Right lobe of liver (tissue), 6 donors: ENCODE measurements at regions not wholly inside any gene's neighbourhood (a gene's known extent, or its start where the extent isn't known, plus 50 kb on each side); places are given as distances from the start of the nearest gene placed in this dataset.

Experiments
- ATAC-seq, 4 donors: fragments of 200-7000 bp; cut with Tn5 transposase; one replicate each; pipeline ENCODE4 v1.9.1; 2020; ENCODE audit warnings: mild to moderate bottlenecking in 4 of 4, moderate library complexity in 4 of 4
- DNase-seq, 3 donors: peaks; one replicate each; pipeline ENCODE4 v3.0.0-alpha.2; 2020
- H3K27ac ChIP-seq, 3 donors: fragments of 200-600 bp; one replicate each; pipeline ENCODE4 v1.8.0; 2022
- H3K27me3 ChIP-seq, 2 donors: fragments of 200-600 bp; one replicate each; pipeline ENCODE4 v1.8.0; 2022
- H3K36me3 ChIP-seq, 4 donors: fragments of 200-600 bp; sonication (generic) in 1 of 4; one replicate each; pipeline versions ENCODE4 v1.5.1 to v1.8.0; 2017 to 2022; ENCODE audit warnings: control low read depth in 1 of 4
- H3K4me1 ChIP-seq, 4 donors: fragments of 200-600 bp; sonication (generic) in 1 of 4; one replicate each; pipeline versions ENCODE4 v1.5.1 to v1.8.0; 2017 to 2022; ENCODE audit warnings: control low read depth in 1 of 4
- H3K4me3 ChIP-seq, 3 donors: fragments of 200-600 bp; one replicate each; pipeline ENCODE4 v1.8.0; 2022
- H3K9me3 ChIP-seq, 4 donors: fragments of 200-600 bp; sonication (generic) in 1 of 4; one replicate each; pipeline versions ENCODE4 v1.5.1 to v1.8.0; 2017 to 2022; ENCODE audit warnings: control low read depth in 1 of 4
- POLR2A ChIP-seq: fragments of 450-650 bp; IDR thresholded peaks from one replicate; pipeline ENCODE4 v1.6.1; 2017; ENCODE audit warnings: antibody characterized with exemption, mild to moderate bottlenecking
- WGBS: methylation state at CpG from one replicate; pipeline ENCODE4 v1.1.6; 2018; ENCODE audit warnings: low coverage, low lambda C conversion rate; ENCODE audit not compliant: insufficient coverage; ENCODE audit errors: missing lambda C conversion rate; 5-methylcytosine and 5-hydroxymethylcytosine counted together
- intact Hi-C, 2 donors: fragments of 100-400 bp; cut with DNase I; formaldehyde crosslinking; loops; one replicate each; pipeline versions ENCODE4 v1.11.2 to v1.14.1; 2022
- TF ChIP-seq, protein P1 (sequence below), 4 donors: fragments of 200-600 bp in 3 of 4; fragments of 450-650 bp in 1 of 4; IDR thresholded peaks; one replicate each; pipeline versions ENCODE4 v1.5.1 to v1.8.0; 2016 to 2022; ENCODE audit warnings: antibody characterized with exemption in 4 of 4, mild to moderate bottlenecking in 2 of 4
- donor health status: DM: no; HTN: yes; CAD: no.
- donor health status: DM: no; HTN: no; CAD: no.
- donor health status: DM: no; HTN: no; CAD: no.
- donor health status: DM: no; HTN: yes; CAD: no.
- donor health status: DM: no; HTN: yes; CAD: no.

DNA sequence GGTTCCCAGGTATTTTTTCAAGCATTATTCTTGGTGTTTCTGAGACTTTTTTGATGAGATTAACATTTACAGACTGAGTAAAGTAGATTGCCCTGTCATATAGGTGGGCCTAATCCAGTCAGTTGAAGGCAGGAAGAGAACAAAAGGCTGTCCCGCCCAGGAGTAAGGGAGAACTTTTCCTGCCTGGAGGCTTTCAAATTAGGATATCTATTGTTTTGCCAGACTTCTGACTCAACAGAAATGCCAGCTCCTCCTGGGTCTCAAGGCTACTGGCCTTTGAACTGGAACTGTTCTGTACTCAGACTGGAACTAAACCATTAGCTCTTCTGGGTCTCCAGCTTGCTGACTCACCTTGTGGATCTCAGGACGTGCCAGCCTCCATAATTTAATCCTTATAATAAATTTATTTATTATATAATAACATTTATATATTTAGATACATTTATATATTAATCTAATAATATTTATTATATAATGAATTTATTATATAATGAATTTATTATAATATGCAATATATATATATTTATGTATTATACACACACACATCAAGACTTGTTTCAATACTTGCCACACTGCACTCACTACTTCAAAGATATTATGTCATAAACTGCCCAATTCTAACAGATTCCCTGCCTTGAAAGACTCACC is 510.8 kb upstream of the B3GALT2 start:
- TF ChIP-seq, protein P1, sequence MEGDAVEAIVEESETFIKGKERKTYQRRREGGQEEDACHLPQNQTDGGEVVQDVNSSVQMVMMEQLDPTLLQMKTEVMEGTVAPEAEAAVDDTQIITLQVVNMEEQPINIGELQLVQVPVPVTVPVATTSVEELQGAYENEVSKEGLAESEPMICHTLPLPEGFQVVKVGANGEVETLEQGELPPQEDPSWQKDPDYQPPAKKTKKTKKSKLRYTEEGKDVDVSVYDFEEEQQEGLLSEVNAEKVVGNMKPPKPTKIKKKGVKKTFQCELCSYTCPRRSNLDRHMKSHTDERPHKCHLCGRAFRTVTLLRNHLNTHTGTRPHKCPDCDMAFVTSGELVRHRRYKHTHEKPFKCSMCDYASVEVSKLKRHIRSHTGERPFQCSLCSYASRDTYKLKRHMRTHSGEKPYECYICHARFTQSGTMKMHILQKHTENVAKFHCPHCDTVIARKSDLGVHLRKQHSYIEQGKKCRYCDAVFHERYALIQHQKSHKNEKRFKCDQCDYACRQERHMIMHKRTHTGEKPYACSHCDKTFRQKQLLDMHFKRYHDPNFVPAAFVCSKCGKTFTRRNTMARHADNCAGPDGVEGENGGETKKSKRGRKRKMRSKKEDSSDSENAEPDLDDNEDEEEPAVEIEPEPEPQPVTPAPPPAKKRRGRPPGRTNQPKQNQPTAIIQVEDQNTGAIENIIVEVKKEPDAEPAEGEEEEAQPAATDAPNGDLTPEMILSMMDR (IDR thresholded peaks at IDR 0.05) = no peak
- no peak for TF ChIP-seq POLR2A
- no peak overlapping the region for H3K4me3 ChIP-seq
- ATAC-seq (peak in 3 of 4 donors; percentile 22 to 44 (median 32)), DNase-seq (no peak)
- no peaks in the 10 kb centered on the region for H3K36me3 ChIP-seq
- 61% methylated on average over 1 of the region's 2 CpGs for WGBS
- no peaks in the 10 kb centered on the region for H3K27me3 ChIP-seq
- H3K4me1 ChIP-seq = no peaks in the 10 kb centered on the region
- no peak overlapping the region for H3K27ac ChIP-seq
- H3K9me3 ChIP-seq = no peaks in the 10 kb centered on the region
- intact Hi-C loops = no loop called here

DNA sequence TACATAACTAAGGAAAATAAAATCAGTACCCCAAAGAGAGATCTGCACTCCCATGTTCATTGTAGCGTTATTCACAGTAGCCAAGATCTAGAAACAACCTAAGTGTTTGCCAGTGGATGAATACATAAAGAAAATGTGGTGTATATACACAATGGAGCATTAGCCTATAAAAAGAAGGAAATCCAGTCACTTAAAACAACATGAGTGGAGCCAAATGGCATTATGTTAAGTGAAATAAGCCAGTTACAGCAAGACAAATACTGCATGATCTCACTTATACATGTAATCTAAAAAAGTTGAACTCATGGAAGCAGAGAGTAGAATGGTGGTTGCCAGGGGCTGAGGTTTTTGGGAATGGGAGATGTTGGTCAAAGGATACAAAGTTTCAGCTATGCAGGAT is 508.3 kb upstream of the B3GALT2 start:
- Histone ChIP-seq H3K27me3 (no peaks in the 10 kb centered on the region), H3K4me1 (no peaks in the 10 kb centered on the region), H3K36me3 (no peaks in the 10 kb centered on the region), H3K4me3 (no peak overlapping the region), H3K9me3 (no peaks in the 10 kb centered on the region), H3K27ac (no peak overlapping the region)
- intact Hi-C loops = no loop called here
- 77% methylated on average over 1 of the region's 1 CpG for WGBS
- no peak for ATAC-seq
- TF ChIP-seq POLR2A = no peak
- TF ChIP-seq, protein P1 (IDR thresholded peaks at IDR 0.05) = no peak
- no peak for DNase-seq

DNA sequence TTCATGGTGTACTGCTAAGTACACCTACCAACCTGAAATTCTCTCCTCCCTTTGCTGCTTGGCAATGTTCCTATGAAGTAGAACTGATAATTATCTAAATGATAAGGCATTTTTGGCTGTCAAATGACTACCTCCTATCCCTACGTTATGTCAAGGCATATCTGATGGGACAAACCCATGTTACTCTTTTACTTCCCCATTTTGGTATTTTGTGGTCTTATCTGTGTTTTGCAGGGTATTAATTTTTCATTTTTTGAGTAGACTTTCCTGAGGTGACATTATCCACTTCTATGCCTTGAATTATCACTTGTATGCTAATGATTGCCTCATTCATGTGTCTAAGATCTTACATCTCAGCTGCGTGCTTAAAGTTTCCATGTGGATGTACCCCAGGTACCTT is 499.6 kb upstream of the B3GALT2 start:
- intact Hi-C loops = no loop called here
- no peak for DNase-seq
- Histone ChIP-seq H3K4me3 (no peak overlapping the region), H3K27me3 (no peaks in the 10 kb centered on the region), H3K9me3 (no peaks in the 10 kb centered on the region), H3K27ac (no peak overlapping the region), H3K4me1 (no peaks in the 10 kb centered on the region), H3K36me3 (no peaks in the 10 kb centered on the region)
- 69% methylated on average over 2 of the region's 2 CpGs for WGBS
- no peak for TF ChIP-seq POLR2A
- TF ChIP-seq, protein P1 (IDR thresholded peaks at IDR 0.05) = no peak
- no peak for ATAC-seq

DNA sequence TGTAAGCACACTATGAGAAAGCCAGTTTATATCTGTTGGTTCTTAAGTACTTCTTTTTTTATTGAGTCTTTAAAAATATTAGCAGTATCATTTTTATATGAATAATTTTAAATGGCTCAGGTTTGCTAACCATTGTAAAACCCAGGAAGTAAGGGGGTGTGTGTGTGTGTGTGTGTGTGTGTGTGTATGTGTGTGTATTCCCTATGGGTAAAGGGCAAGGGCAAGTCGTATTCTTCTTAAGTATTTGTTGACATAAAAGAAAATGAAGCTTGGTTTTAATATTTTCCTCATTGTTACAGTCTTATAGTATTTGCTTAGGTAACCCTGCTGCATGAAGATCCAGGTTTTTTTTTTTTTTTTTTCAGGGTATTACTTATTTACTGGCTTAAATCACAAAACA is 495.0 kb upstream of the B3GALT2 start:
- no peak overlapping the region for H3K4me3 ChIP-seq
- ATAC-seq (no peak), DNase-seq (no peak)
- H3K27ac ChIP-seq = no peak overlapping the region
- intact Hi-C loops = no loop called here
- 71% methylated on average over 1 of the region's 1 CpG for WGBS
- H3K36me3 ChIP-seq = no peaks in the 10 kb centered on the region
- no peak for TF ChIP-seq POLR2A
- TF ChIP-seq, protein P1 (IDR thresholded peaks at IDR 0.05) = no peak
- H3K9me3 ChIP-seq = no peaks in the 10 kb centered on the region
- H3K27me3 ChIP-seq = no peaks in the 10 kb centered on the region
- H3K4me1 ChIP-seq = no peaks in the 10 kb centered on the region

DNA sequence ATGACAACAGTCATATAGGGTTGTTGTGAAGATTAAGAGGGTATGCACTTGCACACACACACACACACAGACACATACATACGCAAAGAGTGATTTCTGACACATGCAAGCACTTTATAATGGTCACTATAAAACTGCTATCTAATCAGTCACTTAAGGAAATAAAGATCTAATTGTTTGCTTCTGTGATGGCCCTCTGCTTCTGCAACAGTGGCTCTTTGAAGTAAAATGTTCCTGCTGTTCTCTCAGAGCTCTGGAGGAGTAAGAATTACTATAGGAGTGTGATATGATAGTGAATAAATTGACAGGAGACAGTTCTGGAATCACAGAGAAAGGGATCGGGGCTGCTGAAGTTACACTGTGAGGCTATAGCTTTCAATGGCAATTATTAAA is 494.5 kb upstream of the B3GALT2 start:
- H3K9me3 ChIP-seq = no peaks in the 10 kb centered on the region
- no peak for TF ChIP-seq POLR2A
- no peak overlapping the region for H3K4me3 ChIP-seq
- no peak for ATAC-seq
- no peak overlapping the region for H3K27ac ChIP-seq
- intact Hi-C loops = no loop called here
- no peak for DNase-seq
- H3K27me3 ChIP-seq = no peaks in the 10 kb centered on the region
- WGBS = 50% methylated on average over 2 of the region's 2 CpGs
- H3K4me1 ChIP-seq = no peaks in the 10 kb centered on the region
- no peaks in the 10 kb centered on the region for H3K36me3 ChIP-seq
